ENCODE measurements at regions not wholly inside any gene's neighbourhood (a gene's known extent, or its start where the extent isn't known, plus 50 kb on each side); places are given as distances from the start of the nearest gene placed in this dataset.

DNA sequence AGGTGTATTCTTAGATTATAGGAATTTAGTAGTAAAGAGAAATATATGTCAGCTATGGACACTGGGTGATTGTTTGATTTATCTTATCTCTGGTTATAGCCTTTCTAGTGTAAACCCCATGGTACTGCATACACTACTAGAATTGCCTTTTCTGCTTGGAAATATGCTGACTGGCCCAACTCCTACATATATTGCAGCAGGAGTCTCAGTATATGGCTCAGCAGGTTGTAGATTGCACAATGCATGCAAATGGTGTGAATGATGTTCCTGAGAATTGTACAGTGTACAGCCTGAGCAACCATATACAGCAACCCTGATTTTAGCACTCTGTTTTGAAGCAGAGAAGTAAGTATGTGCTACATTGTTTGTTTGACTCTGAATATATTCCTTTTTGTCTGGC is 153.4 kb upstream of the NPY start:
- Histone ChIP-seq H3K27ac (no peak overlapping the region), H3K36me3 (no peaks in the 10 kb centered on the region), H3K4me3 (no peak overlapping the region), H3K27me3 (no peaks in the 10 kb centered on the region), H3K4me1 (no peaks in the 10 kb centered on the region), H3K9me3 (no peaks in the 10 kb centered on the region)
- intact Hi-C loops (cut with DNase I; ENCODE audit: low total_unique reads): no loop called here
- no peak for DNase-seq (ENCODE audit: low spot score in 2 of 2)
- TF ChIP-seq, protein P1, sequence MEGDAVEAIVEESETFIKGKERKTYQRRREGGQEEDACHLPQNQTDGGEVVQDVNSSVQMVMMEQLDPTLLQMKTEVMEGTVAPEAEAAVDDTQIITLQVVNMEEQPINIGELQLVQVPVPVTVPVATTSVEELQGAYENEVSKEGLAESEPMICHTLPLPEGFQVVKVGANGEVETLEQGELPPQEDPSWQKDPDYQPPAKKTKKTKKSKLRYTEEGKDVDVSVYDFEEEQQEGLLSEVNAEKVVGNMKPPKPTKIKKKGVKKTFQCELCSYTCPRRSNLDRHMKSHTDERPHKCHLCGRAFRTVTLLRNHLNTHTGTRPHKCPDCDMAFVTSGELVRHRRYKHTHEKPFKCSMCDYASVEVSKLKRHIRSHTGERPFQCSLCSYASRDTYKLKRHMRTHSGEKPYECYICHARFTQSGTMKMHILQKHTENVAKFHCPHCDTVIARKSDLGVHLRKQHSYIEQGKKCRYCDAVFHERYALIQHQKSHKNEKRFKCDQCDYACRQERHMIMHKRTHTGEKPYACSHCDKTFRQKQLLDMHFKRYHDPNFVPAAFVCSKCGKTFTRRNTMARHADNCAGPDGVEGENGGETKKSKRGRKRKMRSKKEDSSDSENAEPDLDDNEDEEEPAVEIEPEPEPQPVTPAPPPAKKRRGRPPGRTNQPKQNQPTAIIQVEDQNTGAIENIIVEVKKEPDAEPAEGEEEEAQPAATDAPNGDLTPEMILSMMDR (IDR thresholded peaks at IDR 0.05): no peak
- no peak for TF ChIP-seq POLR2AphosphoS5 (IDR thresholded peaks at IDR 0.05)

DNA sequence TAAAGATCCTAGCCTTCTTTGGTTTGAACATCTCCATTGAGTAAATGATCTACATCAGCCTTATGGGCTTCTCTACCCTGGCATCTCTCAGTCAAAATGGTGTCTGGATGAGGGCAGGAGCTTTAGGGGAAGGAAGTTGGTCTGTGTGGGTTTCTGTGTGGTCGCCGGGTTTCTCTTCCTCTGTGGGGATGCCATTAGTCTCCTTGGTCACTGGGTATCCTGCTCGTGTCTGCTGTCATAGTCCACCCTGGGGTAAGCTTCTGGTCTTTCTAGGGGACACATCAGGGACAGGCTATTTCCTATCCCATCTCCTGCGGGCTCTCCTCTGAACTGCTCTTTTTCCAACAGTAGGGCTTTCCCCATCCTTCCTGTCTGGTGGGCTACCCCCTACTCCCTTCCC is 150.3 kb upstream of the NPY start:
- no peak for DNase-seq (ENCODE audit: low spot score in 2 of 2)
- Histone ChIP-seq H3K27me3 (no peaks in the 10 kb centered on the region), H3K4me1 (no peaks in the 10 kb centered on the region), H3K4me3 (no peak overlapping the region), H3K27ac (no peak overlapping the region), H3K36me3 (no peaks in the 10 kb centered on the region), H3K9me3 (no peaks in the 10 kb centered on the region)
- intact Hi-C loops (cut with DNase I; ENCODE audit: low total_unique reads): no loop called here
- TF ChIP-seq, protein P1 (IDR thresholded peaks at IDR 0.05): no peak
- TF ChIP-seq POLR2A (IDR thresholded peaks at IDR 0.05) (no peak), POLR2AphosphoS5 (IDR thresholded peaks at IDR 0.05) (no peak)

DNA sequence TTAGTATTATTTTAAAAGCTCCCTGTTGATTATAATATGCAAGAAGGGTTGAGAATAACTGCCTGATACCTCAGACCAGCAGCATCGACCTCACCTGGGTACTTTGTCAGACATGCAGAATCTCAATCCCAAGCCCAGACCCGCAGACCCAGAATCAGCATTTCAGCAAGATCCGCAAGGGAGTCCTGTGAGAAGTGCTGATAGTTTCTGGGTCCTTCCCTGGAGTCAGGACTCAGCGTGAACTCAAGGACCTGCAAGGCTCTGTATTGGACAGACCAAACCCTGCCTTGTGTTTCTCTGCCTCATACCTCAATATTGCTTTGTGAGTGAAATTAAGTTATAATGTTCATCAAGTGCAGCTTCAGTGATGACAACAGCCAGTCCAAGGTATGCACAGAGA is 149.5 kb upstream of the NPY start:
- no peak for DNase-seq (ENCODE audit: low spot score in 2 of 2)
- H3K27ac ChIP-seq: no peak overlapping the region
- intact Hi-C loops (cut with DNase I; ENCODE audit: low total_unique reads): no loop called here

DNA sequence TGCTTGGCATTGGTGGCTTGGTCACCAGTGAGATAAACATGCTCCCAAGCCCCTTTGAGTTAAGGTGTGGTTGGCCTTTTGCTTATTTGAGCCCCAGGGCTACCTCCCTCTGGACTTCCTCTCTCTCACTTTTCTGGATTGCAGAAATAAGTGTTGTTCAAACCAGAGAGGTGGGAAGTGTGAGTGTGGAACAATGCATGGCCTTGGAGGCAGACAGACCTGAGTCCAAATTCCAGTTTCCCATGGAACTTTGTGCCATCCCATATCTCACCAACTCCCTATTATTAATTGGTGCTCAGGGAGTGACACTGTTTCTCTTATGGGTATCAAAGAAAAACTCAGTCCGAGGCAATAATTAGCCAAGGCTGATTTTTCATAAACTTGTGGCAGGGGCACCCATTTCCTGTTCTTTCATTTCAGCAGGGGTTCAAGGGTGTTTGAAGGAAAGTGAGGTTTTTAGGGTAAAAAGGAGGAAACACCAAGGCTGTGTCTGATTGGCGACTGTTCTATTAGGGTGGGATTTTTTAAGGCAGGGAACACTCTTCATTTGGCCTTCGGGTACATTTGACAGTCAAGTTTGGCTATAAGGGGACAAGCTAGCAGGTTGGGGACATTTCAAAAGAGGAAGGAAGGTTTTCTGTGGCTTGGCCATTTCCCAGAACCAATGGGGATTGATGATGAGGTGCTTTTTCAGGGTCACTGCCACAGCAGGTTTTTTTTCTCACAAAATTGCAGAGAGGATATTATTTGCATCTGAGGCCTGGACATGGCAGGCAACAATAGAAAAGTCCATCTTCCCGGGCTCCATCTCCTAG is 148.8 kb upstream of the NPY start:
- intact Hi-C loops (cut with DNase I; ENCODE audit: low total_unique reads): no loop called here
- Histone ChIP-seq H3K27me3 (no peaks in the 10 kb centered on the region), H3K27ac (no peak overlapping the region), H3K4me1 (no peaks in the 10 kb centered on the region), H3K9me3 (no peaks in the 10 kb centered on the region), H3K36me3 (no peaks in the 10 kb centered on the region), H3K4me3 (no peak overlapping the region)
- TF ChIP-seq, protein P1 (IDR thresholded peaks at IDR 0.05): no peak
- TF ChIP-seq POLR2A (IDR thresholded peaks at IDR 0.05) (no peak), POLR2AphosphoS5 (IDR thresholded peaks at IDR 0.05) (no peak)
- no peak for DNase-seq (ENCODE audit: low spot score in 2 of 2)

More for the DNA sequence above, 149.5 kb upstream of the NPY start:
- Histone ChIP-seq H3K9me3 (no peaks in the 10 kb centered on the region), H3K4me3 (no peak overlapping the region), H3K4me1 (no peaks in the 10 kb centered on the region), H3K36me3 (no peaks in the 10 kb centered on the region), H3K27me3 (no peaks in the 10 kb centered on the region)
- TF ChIP-seq, protein P1 (IDR thresholded peaks at IDR 0.05): no peak
- TF ChIP-seq POLR2A (IDR thresholded peaks at IDR 0.05): no peak
- no peak for TF ChIP-seq POLR2AphosphoS5 (IDR thresholded peaks at IDR 0.05)

DNA sequence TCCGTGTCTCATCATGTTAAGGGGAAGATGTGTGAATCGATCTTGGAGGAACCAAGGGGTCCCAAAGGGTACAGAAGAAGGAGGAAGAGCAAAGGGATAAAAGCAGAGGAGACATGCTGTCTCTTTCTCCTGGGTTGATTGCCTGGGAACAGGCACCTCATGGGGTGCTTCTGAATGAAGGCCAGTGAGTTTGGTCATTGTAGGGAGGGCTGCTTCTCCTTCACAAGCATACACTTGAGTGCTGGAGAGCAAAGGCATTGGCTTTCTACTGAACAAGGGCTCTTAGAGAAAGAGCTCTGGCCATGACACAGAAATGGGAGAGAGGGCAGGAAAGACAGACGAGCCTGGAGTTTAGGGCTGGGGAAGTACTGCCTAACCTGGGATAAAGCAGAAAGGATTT is 146.7 kb upstream of the NPY start:
- Histone ChIP-seq H3K4me3 (no peak overlapping the region), H3K9me3 (no peaks in the 10 kb centered on the region), H3K27ac (no peak overlapping the region), H3K27me3 (no peaks in the 10 kb centered on the region), H3K4me1 (no peaks in the 10 kb centered on the region), H3K36me3 (no peaks in the 10 kb centered on the region)
- intact Hi-C loops (cut with DNase I; ENCODE audit: low total_unique reads): no loop called here
- TF ChIP-seq POLR2A (IDR thresholded peaks at IDR 0.05): no peak
- TF ChIP-seq POLR2AphosphoS5 (IDR thresholded peaks at IDR 0.05): no peak
- TF ChIP-seq, protein P1 (IDR thresholded peaks at IDR 0.05): no peak
- no peak for DNase-seq (ENCODE audit: low spot score in 2 of 2)
